Left lobe of liver (tissue), 2 donors: ENCODE measurements at regions not wholly inside any gene's neighbourhood (a gene's known extent, or its start where the extent isn't known, plus 50 kb on each side); places are given as distances from the start of the nearest gene placed in this dataset.

Experiments used
- ATAC-seq: fragments of 200-7000 bp; cut with Tn5 transposase; one replicate; pipeline ENCODE4 v1.9.1; 2020; ENCODE audit warnings: mild to moderate bottlenecking, moderate library complexity
- DNase-seq: peaks from one replicate; pipeline ENCODE4 v3.0.0-alpha.2; 2020; ENCODE audit warnings: low spot score
- donor health status: DM: no; HTN: no; CAD: no; lungs with moderate emphysema.
- donor health status: DM: no; HTN: yes; CAD: no.

DNA sequence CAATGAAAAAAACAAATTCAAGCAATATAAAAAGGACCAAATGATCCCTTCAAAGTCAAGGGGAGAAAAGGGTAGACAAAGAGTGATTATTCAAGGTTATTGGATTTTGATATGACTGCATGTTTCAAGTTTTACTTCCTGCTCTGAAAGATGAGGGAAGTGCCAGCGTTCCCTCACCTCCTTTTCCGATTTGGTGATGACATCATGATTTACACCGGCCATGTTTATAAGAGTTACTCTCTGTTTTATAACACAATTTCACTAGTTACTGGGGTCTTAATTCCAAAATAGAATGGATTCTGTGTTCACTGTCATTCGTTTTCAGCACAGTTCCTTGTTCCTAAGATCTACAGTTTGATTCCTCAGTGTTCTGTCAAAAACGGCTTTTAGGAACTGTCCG is 60.5 kb upstream of the CPXM2 start:
- no peak for DNase-seq
- no peak for ATAC-seq

GRCh38 chr10:123948030-123948823 is 56.6 kb upstream of the CPXM2 start:
- no peak for DNase-seq

DNA sequence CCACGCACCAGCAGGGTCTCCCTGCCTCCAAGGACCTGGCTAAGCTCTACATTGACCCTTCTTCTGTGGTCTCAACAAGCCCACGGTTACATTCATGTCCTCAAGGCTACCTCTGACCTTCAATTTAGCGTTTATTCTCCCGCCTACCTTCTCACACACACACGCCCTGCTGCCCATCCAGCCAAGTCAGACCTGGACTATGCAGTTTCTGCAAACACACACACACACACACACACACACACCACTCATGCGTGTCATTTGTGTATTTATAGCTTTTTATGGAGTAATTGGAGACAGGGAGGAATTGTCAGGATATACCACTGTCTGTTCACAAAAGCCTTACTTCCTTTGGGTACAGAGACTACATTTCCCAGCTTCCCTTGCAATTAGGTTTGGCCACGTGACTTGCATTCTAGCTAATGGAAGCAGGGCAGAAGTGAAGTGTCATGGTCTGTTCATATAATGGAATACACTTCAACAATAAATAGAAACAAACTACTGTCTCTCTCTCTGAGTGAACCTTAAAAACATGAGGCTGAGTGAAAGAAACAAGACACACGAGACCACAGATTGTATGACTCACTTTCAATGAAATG is 53.8 kb upstream of the CPXM2 start:
- DNase-seq (no peak), ATAC-seq (peak; percentile 29)

More at GRCh38 chr10:123948030-123948823, 56.6 kb upstream of the CPXM2 start:
- no peak for ATAC-seq

DNA sequence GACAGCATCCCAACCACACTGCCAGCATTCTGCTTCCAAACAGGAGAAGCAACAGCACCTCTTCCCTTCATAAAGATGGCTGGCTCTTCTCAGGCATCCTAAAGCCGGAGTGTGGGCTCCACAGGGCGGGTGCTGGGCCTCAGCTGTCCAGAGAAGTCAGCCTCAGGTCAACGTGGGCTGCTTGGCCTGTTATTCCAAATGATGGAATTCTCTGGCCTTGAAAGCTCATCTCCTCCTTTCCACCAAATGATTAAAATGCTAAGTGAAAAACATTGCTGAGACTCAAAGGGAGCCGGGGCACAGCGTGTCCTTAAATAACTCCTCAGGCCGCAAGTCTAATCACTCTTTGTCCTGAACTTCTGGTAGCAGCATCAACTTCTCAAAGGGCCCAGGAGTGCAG is 53.1 kb upstream of the CPXM2 start:
- ATAC-seq (no peak), DNase-seq (no peak)

DNA sequence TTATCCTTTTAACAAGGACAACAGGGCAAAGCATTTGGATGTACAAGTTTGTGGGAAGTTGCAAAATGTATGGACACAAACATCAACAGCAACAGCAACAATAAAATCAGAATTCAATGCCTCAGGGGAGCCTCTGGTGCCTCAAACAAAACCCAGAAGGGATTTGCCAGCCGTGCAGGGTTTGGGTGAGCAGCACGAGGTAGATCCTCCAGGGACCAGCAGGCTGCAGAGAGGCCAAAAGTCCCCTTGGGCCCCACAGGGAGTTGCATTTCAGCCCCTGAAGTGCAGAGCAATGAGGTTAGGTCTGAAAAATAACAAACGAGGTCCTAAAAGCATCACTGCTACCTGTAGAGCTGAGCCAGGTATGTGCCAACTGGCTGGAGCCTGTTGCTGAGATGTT is 51.7 kb upstream of the CPXM2 start:
- ATAC-seq = no peak
- no peak for DNase-seq

- no peak for ATAC-seq
- no peak for DNase-seq
Observed at GRCh38 chr10:123942114-123942861, 50.7 kb upstream of the CPXM2 start.
